ENCODE measurements at regions not wholly inside any gene's neighbourhood (a gene's known extent, or its start where the extent isn't known, plus 50 kb on each side); places are given as distances from the start of the nearest gene placed in this dataset.

- Histone ChIP-seq H3K9me3 (replicated peaks in 1 of 3) (no peaks in the 10 kb centered on the region), H3K4me1 (replicated peaks in 1 of 2) (no peaks in the 10 kb centered on the region), H3K4me3 (no peak overlapping the region), H3K27ac (no peak overlapping the region), H3K36me3 (replicated peaks in 1 of 2) (no peaks in the 10 kb centered on the region), H3K27me3 (no peaks in the 10 kb centered on the region)
- 93 to 100% (median 94%) methylated on average over 4 to 20 of the region's 20 CpGs for WGBS, 4 donors
- DNase-seq = no peak
- TF ChIP-seq, protein P1, sequence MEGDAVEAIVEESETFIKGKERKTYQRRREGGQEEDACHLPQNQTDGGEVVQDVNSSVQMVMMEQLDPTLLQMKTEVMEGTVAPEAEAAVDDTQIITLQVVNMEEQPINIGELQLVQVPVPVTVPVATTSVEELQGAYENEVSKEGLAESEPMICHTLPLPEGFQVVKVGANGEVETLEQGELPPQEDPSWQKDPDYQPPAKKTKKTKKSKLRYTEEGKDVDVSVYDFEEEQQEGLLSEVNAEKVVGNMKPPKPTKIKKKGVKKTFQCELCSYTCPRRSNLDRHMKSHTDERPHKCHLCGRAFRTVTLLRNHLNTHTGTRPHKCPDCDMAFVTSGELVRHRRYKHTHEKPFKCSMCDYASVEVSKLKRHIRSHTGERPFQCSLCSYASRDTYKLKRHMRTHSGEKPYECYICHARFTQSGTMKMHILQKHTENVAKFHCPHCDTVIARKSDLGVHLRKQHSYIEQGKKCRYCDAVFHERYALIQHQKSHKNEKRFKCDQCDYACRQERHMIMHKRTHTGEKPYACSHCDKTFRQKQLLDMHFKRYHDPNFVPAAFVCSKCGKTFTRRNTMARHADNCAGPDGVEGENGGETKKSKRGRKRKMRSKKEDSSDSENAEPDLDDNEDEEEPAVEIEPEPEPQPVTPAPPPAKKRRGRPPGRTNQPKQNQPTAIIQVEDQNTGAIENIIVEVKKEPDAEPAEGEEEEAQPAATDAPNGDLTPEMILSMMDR (IDR thresholded peaks at IDR 0.05) = no peak
- no peak for TF ChIP-seq POLR2A (IDR thresholded peaks at IDR 0.05)
- intact Hi-C loops (cut with DNase I) = no loop called here
These were observed 145.6 kb upstream of the SEL1L start for GRCh38 chr14:81679226-81679625.

- H3K4me3 ChIP-seq = no peak overlapping the region
- no peaks in the 10 kb centered on the region for H3K4me1 ChIP-seq (replicated peaks in 1 of 2)
- no peaks in the 10 kb centered on the region for H3K36me3 ChIP-seq (replicated peaks in 1 of 2)
- WGBS, 4 donors = 47 to 53% (median 49%) methylated on average over 3 of the region's 3 CpGs
- intact Hi-C loops (cut with DNase I) = no loop called here
- no peak for TF ChIP-seq POLR2A (IDR thresholded peaks at IDR 0.05)
- no peaks in the 10 kb centered on the region for H3K9me3 ChIP-seq (replicated peaks in 1 of 3)
- H3K27me3 ChIP-seq = no peaks in the 10 kb centered on the region
- H3K27ac ChIP-seq = no peak overlapping the region
- no peak for DNase-seq
These were observed 147.9 kb upstream of the SEL1L start for GRCh38 chr14:81681541-81681940.

GRCh38 chr14:81682134-81682533 is 148.5 kb upstream of the SEL1L start:
- no peak overlapping the region for H3K4me3 ChIP-seq
- DNase-seq = no peak
- no peaks in the 10 kb centered on the region for H3K27me3 ChIP-seq
- H3K36me3 ChIP-seq (replicated peaks in 1 of 2) = no peaks in the 10 kb centered on the region
- intact Hi-C loops (cut with DNase I) = no loop called here
- H3K4me1 ChIP-seq (replicated peaks in 1 of 2) = no peaks in the 10 kb centered on the region
- TF ChIP-seq POLR2A (IDR thresholded peaks at IDR 0.05) = no peak
- TF ChIP-seq, protein P1 (IDR thresholded peaks at IDR 0.05) = no peak
- 54 to 70% (median 61%) methylated on average over 1 of the region's 1 CpG for WGBS, 4 donors
- no peaks in the 10 kb centered on the region for H3K9me3 ChIP-seq (replicated peaks in 1 of 3)
- no peak overlapping the region for H3K27ac ChIP-seq

GRCh38 chr14:81682701-81683100 is 149.0 kb upstream of the SEL1L start:
- intact Hi-C loops (cut with DNase I) = no loop called here
- Histone ChIP-seq H3K27ac (no peak overlapping the region), H3K4me1 (replicated peaks in 1 of 2) (no peaks in the 10 kb centered on the region), H3K9me3 (replicated peaks in 1 of 3) (no peaks in the 10 kb centered on the region), H3K36me3 (replicated peaks in 1 of 2) (no peaks in the 10 kb centered on the region), H3K4me3 (no peak overlapping the region), H3K27me3 (no peaks in the 10 kb centered on the region)
- WGBS, 4 donors = 52 to 70% (median 63%) methylated on average over 2 of the region's 2 CpGs
- TF ChIP-seq, protein P1 (IDR thresholded peaks at IDR 0.05) = no peak
- no peak for TF ChIP-seq POLR2A (IDR thresholded peaks at IDR 0.05)
- no peak for DNase-seq

DNA sequence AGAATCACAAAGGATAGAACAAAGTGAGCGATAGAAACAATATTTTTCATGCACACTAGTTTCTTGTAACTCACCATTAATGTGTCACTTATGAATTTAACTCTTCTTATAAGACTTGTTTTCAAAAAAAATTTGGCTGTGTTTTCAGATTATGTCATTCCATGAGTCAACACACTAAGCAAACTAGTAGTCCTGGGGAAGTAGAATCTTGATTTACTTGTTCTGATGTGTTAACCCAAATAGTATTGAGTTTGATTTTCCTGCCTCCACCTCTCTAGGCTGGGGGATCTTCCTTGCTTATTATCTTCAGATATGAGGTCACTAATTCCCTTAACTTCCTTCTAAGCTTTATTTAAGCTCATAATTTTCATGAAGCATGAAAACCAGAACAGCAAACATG is 151.0 kb upstream of the SEL1L start:
- no peak for TF ChIP-seq POLR2A (IDR thresholded peaks at IDR 0.05)
- TF ChIP-seq, protein P1 (IDR thresholded peaks at IDR 0.05) = no peak
- H3K27me3 ChIP-seq = no peaks in the 10 kb centered on the region
- DNase-seq = no peak
- no peaks in the 10 kb centered on the region for H3K36me3 ChIP-seq (replicated peaks in 1 of 2)
- intact Hi-C loops (cut with DNase I) = no loop called here
- 82 to 91% (median 87%) methylated on average over 1 of the region's 1 CpG for WGBS, 4 donors
- no peak overlapping the region for H3K27ac ChIP-seq
- H3K4me1 ChIP-seq (replicated peaks in 1 of 2) = no peaks in the 10 kb centered on the region
- no peaks in the 10 kb centered on the region for H3K9me3 ChIP-seq (replicated peaks in 1 of 3)
- no peak overlapping the region for H3K4me3 ChIP-seq
